ENCODE measurements at regions not wholly inside any gene's neighbourhood (a gene's known extent, or its start where the extent isn't known, plus 50 kb on each side); places are given as distances from the start of the nearest gene placed in this dataset.
"Not testable (repeated sequence)": the region's sequence is repeated elsewhere in the genome, so short reads cannot be mapped to it uniquely, and the experiment has no call there.

DNA sequence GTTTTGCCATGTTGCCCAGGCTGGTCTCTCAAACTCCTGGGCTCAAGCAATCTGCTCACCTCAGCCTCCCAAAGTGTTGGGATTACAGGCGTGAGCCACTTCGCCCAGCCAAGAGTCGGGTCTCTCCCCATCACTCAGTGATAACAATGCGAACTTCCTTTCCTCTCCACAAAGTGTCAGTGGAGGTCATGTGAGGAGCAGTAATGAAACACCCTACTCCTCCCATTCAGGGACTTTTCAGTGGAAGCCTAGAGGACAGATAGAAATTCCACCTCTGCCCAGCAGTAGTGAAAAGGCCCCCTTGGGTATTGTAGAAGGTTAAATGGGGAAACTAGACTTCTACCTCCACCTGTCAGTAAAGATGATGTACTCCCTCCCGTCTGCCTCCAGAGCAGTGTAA, 141.9 kb upstream of the STK26 start:
- TF ChIP-seq RAD21 (IDR thresholded peaks at IDR 0.05; ENCODE audit: low read depth), result no peak
- TF ChIP-seq POLR2AphosphoS5 (IDR thresholded peaks at IDR 0.05; ENCODE audit: low read depth, low read length), result no peak
- TF ChIP-seq JUND (IDR thresholded peaks at IDR 0.05), result no peak
- TF ChIP-seq, protein P1, sequence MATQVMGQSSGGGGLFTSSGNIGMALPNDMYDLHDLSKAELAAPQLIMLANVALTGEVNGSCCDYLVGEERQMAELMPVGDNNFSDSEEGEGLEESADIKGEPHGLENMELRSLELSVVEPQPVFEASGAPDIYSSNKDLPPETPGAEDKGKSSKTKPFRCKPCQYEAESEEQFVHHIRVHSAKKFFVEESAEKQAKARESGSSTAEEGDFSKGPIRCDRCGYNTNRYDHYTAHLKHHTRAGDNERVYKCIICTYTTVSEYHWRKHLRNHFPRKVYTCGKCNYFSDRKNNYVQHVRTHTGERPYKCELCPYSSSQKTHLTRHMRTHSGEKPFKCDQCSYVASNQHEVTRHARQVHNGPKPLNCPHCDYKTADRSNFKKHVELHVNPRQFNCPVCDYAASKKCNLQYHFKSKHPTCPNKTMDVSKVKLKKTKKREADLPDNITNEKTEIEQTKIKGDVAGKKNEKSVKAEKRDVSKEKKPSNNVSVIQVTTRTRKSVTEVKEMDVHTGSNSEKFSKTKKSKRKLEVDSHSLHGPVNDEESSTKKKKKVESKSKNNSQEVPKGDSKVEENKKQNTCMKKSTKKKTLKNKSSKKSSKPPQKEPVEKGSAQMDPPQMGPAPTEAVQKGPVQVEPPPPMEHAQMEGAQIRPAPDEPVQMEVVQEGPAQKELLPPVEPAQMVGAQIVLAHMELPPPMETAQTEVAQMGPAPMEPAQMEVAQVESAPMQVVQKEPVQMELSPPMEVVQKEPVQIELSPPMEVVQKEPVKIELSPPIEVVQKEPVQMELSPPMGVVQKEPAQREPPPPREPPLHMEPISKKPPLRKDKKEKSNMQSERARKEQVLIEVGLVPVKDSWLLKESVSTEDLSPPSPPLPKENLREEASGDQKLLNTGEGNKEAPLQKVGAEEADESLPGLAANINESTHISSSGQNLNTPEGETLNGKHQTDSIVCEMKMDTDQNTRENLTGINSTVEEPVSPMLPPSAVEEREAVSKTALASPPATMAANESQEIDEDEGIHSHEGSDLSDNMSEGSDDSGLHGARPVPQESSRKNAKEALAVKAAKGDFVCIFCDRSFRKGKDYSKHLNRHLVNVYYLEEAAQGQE (IDR thresholded peaks at IDR 0.05; ENCODE audit: low read depth), result no peak
- TF ChIP-seq, protein P2, sequence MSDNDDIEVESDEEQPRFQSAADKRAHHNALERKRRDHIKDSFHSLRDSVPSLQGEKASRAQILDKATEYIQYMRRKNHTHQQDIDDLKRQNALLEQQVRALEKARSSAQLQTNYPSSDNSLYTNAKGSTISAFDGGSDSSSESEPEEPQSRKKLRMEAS (IDR thresholded peaks at IDR 0.05), result no peak
- TF ChIP-seq TCF7L2 (IDR thresholded peaks at IDR 0.05; ENCODE audit: borderline replicate concordance, extremely low read depth, insufficient read depth, insufficient read length), result no peak
- no peak for TF ChIP-seq SIN3A (IDR thresholded peaks at IDR 0.05; ENCODE audit: low read depth)
- TF ChIP-seq FOSL1 (IDR thresholded peaks at IDR 0.05; ENCODE audit: low read depth), result no peak
- TF ChIP-seq YY1 (IDR thresholded peaks at IDR 0.05; ENCODE audit: extremely low read depth, insufficient replicate concordance, low read depth, low read length), result no peak
- no peak for TF ChIP-seq ZNF274 (IDR thresholded peaks at IDR 0.05; ENCODE audit: low read depth, low read length)
- TF ChIP-seq EGR1 (IDR thresholded peaks at IDR 0.05; ENCODE audit: low read depth), result no peak
- TF ChIP-seq CBX3 (IDR thresholded peaks at IDR 0.05; ENCODE audit: low read depth), result no peak
- no peak for TF ChIP-seq SRF (IDR thresholded peaks at IDR 0.05; ENCODE audit: low read depth)
- H3K79me2 ChIP-seq (ENCODE audit: insufficient read depth, low read length), result no peaks in the 10 kb centered on the region
- no peak overlapping the region for H3K9ac ChIP-seq (ENCODE audit: low read length)
- H3K4me2 ChIP-seq (ENCODE audit: low read length), result no peak overlapping the region
- RAD21 ChIA-PET (ENCODE audit: low non-redundant PET in 1 of 2, low total read pairs in 2 of 2, uncharacterized antibody in 2 of 2, unreplicated experiment in 2 of 2), result no interaction called here
- H3K4me3 ChIP-seq (replicated peaks in 1 of 2; ENCODE audit: low read depth in 1 of 2, low read length in 2 of 2), result no peak overlapping the region
- H3K36me3 ChIP-seq (ENCODE audit: control insufficient read depth in 1 of 2, insufficient read depth in 2 of 2, low read length in 2 of 2), result no peaks in the 10 kb centered on the region
- BruUV-seq (replicated peaks), result no TSS peak
- no peak overlapping the region for H3K27ac ChIP-seq (ENCODE audit: low read depth, low read length)
- H3K27me3 ChIP-seq (ENCODE audit: insufficient read depth, low read length), result no peaks in the 10 kb centered on the region
- CTCF ChIA-PET, result no interaction called here
- H3K9me3 ChIP-seq (ENCODE audit: control insufficient read depth in 1 of 2, insufficient read depth in 1 of 2, low read depth in 1 of 2, low read length in 2 of 2), result no peaks in the 10 kb centered on the region
- H2AFZ ChIP-seq (ENCODE audit: low read depth, low read length, poor library complexity, severe bottlenecking), result no peak overlapping the region
- no peaks in the 10 kb centered on the region for H3K9me2 ChIP-seq (ENCODE audit: insufficient read depth)
- intact Hi-C loops (cut with micrococcal nuclease), result no loop called here
- no peaks in the 10 kb centered on the region for H3K4me1 ChIP-seq (ENCODE audit: control insufficient read depth in 1 of 2, insufficient read depth in 2 of 2, low read length in 2 of 2)
- no peak for ATAC-seq
- POLR2A ChIA-PET, result no interaction called here
- no peak for DNase-seq (ENCODE audit: low read depth, low spot score)
- H4K20me1 ChIP-seq (ENCODE audit: insufficient read depth), result no peaks in the 10 kb centered on the region

GRCh38 chrX:131885042-131885441, 138.1 kb upstream of the STK26 start:
- H3K79me2 ChIP-seq (ENCODE audit: insufficient read depth, low read length); RAD21 ChIA-PET (ENCODE audit: low non-redundant PET in 1 of 2, low total read pairs in 2 of 2, uncharacterized antibody in 2 of 2, unreplicated experiment in 2 of 2); ATAC-seq; H3K9ac ChIP-seq (ENCODE audit: low read length); H3K27ac ChIP-seq (ENCODE audit: low read depth, low read length); H4K20me1 ChIP-seq (ENCODE audit: insufficient read depth); H3K36me3 ChIP-seq (ENCODE audit: control insufficient read depth in 1 of 2, insufficient read depth in 2 of 2, low read length in 2 of 2); CTCF ChIA-PET; intact Hi-C loops (cut with micrococcal nuclease); POLR2A ChIA-PET; H3K4me2 ChIP-seq (ENCODE audit: low read length); H2AFZ ChIP-seq (ENCODE audit: low read depth, low read length, poor library complexity, severe bottlenecking); H3K9me3 ChIP-seq (ENCODE audit: control insufficient read depth in 1 of 2, insufficient read depth in 1 of 2, low read depth in 1 of 2, low read length in 2 of 2); BruUV-seq (replicated peaks); H3K4me1 ChIP-seq (ENCODE audit: control insufficient read depth in 1 of 2, insufficient read depth in 2 of 2, low read length in 2 of 2); H3K27me3 ChIP-seq (ENCODE audit: insufficient read depth, low read length); H3K9me2 ChIP-seq (ENCODE audit: insufficient read depth); DNase-seq (ENCODE audit: low read depth, low spot score); H3K4me3 ChIP-seq (replicated peaks in 1 of 2; ENCODE audit: low read depth in 1 of 2, low read length in 2 of 2): not testable (repeated sequence)

GRCh38 chrX:131893857-131894256, 129.2 kb upstream of the STK26 start:
- H3K4me3 ChIP-seq (replicated peaks in 1 of 2; ENCODE audit: low read depth in 1 of 2, low read length in 2 of 2), result not testable (repeated sequence)

More at GRCh38 chrX:131893857-131894256, 129.2 kb upstream of the STK26 start:
- H3K4me1 ChIP-seq (ENCODE audit: control insufficient read depth in 1 of 2, insufficient read depth in 2 of 2, low read length in 2 of 2); DNase-seq (ENCODE audit: low read depth, low spot score); BruUV-seq (replicated peaks); H2AFZ ChIP-seq (ENCODE audit: low read depth, low read length, poor library complexity, severe bottlenecking); H3K4me2 ChIP-seq (ENCODE audit: low read length); intact Hi-C loops (cut with micrococcal nuclease); H3K9me3 ChIP-seq (ENCODE audit: control insufficient read depth in 1 of 2, insufficient read depth in 1 of 2, low read depth in 1 of 2, low read length in 2 of 2); H3K9ac ChIP-seq (ENCODE audit: low read length); POLR2A ChIA-PET; H3K36me3 ChIP-seq (ENCODE audit: control insufficient read depth in 1 of 2, insufficient read depth in 2 of 2, low read length in 2 of 2); RAD21 ChIA-PET (ENCODE audit: low non-redundant PET in 1 of 2, low total read pairs in 2 of 2, uncharacterized antibody in 2 of 2, unreplicated experiment in 2 of 2); H3K27ac ChIP-seq (ENCODE audit: low read depth, low read length); H4K20me1 ChIP-seq (ENCODE audit: insufficient read depth); H3K27me3 ChIP-seq (ENCODE audit: insufficient read depth, low read length); H3K9me2 ChIP-seq (ENCODE audit: insufficient read depth); H3K79me2 ChIP-seq (ENCODE audit: insufficient read depth, low read length); ATAC-seq; CTCF ChIA-PET: not testable (repeated sequence)
